ENCODE measurements at regions not wholly inside any gene's neighbourhood (a gene's known extent, or its start where the extent isn't known, plus 50 kb on each side); places are given as distances from the start of the nearest gene placed in this dataset.
"Not testable (repeated sequence)": the region's sequence is repeated elsewhere in the genome, so short reads cannot be mapped to it uniquely, and the experiment has no call there.

DNA sequence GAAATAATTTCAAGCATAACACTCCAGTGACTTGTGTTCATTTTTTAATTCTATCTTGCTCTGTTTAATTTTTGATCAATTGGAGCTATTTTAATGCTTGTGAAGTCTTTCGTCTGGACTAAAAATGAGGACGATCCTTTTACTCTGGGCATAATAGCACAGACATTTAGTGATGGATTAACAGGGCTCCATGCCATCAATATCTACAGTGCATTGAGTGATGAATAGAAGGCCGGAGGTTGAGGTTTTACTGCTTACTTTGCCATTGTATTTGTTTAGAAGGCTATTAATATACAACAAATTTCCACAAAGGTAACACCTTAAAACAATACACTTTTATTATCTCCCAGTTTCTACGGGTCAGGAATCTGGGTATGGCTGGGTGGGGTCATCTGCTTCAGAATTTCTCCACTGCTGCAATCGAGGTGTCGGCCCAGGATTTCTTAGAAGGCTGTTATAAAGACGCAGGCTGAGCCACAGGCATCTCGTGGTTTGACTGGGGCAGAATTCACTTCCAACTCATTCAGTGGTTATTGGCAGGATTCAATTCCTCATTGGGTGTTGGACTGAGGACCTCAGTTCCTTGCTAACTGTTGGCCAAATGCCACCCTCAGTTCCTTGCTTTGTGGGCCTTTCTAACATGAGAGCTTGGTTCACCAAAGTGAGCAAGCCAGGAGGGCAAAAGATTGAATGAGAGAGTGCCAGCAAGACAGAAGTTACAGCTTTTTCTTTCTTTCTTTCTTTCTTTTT lies 265.4 kb upstream of the VLDLR start:
- no peak for DNase-seq

- DNase-seq = peak; percentile 95
Measured at GRCh38 chr9:2359891-2360471, 261.6 kb upstream of the VLDLR start.

DNA sequence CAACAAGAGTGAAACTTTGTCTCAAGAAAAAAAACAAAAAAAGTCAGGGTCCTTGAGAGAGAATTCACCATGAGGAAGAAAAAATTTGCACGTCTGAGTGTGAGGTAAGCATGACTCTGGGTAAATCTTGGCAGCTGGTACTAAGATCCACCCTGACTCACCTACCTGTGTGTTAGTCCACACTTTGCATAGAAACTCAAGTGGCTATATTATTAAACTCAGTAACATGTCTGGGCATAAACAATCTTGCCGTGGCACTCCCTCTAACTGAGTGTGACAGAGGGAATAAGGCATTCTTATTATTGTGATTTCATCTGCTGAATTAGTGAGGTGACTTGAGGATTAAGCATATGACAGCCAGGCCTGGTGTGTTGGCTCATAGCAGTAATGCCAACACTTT lies 259.4 kb upstream of the VLDLR start:
- DNase-seq = no peak

DNA sequence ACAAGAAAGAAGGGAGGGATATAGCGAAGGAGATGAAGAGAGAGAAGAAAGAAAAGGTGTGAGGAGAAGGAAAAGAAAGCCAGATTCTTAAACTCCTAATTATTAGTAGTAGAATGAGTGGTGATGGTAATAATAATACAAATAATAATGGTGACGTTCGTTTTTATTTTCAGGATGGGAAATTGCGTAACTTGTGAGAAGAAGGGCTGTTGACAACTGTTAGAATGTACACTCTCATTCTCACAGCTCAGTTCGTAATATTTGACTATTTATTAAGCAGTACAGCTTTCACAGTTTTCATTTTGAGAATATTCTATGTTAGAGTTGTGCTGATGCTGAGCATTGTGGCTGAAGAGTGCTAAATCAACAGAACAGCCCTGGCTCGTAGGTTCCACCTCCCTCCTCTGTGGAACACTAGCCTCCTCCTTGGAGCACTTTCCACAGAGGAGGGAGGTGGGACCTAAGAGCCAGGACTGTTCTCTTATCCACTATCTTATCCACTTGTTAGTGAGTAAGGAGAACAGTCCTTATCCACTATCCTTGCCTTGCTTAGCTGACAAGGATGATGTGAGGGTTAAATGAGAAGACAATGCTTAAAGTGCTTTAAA lies 258.3 kb upstream of the VLDLR start:
- no peak for DNase-seq

DNA sequence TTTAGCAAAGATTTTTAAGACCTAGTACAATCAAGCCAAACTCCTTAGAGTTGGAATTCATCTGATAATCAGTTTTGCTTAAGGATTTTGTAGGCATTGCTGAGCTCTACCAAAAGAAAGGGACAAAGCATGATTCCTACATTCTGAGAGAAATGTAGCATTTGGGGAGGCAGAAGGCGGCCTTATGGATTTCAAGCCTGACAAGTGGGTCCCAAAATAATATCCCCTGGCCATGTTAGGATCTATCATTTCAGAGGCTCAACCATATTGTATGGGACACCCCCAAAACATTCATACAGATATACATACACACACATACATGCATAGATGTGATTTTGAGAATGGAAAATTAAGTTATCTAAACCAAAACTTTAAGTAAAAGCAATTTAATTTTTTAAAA lies 257.8 kb upstream of the VLDLR start:
- no peak for DNase-seq

- DNase-seq = no peak
Measured at GRCh38 chr9:2367970-2368369, 253.6 kb upstream of the VLDLR start.

- no peak for DNase-seq
Measured at GRCh38 chr9:2373648-2374047, 247.9 kb upstream of the VLDLR start.

- no peak for DNase-seq
Measured at GRCh38 chr9:2375114-2375513, 246.5 kb upstream of the VLDLR start.

GRCh38 chr9:2377117-2377516 lies 244.5 kb upstream of the VLDLR start:
- DNase-seq = no peak

DNA sequence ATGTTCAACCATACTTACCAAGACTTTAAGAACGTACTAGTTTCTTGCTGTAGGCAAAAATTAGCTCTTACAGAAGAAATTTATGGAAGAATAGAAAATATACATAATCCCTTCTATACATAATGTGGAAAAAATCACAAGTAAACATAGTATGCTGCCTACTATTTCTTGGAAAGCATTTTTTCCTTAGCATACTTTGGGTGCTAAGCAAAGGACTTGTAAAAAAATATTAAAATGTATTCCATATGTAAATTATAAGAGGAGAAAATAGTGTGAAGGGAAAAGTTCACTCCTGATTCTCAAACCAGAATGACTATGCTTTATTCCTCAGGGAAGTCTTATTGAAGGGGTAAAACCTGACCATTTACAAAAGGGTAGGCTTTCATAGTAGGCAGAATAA lies 243.8 kb upstream of the VLDLR start:
- no peak for DNase-seq

- DNase-seq = no peak
Measured at GRCh38 chr9:2378266-2378665, 243.3 kb upstream of the VLDLR start.

DNA sequence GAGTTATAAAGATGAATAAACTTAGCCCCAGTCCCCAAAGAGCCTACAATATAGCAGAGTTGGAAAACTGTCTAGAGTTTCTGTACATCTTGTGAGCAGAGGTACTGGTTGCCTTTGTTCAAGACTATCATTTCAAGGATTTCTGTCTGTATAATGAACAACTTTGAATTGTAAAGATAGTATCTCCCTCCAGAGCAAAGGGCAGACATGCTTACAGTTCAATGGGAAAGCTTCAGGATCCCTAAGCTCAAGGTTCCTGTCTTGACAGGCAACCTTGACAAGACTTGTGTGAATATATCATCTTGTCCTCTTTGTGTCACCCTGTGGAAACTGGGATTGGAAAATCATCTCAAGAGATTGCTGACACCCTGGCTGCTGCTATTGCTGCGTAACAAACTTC lies 242.8 kb upstream of the VLDLR start:
- DNase-seq = no peak

GRCh38 chr9:2384741-2385140 lies 236.8 kb upstream of the VLDLR start:
- DNase-seq = no peak

GRCh38 chr9:2385746-2386145 lies 235.8 kb upstream of the VLDLR start:
- no peak for DNase-seq

DNA sequence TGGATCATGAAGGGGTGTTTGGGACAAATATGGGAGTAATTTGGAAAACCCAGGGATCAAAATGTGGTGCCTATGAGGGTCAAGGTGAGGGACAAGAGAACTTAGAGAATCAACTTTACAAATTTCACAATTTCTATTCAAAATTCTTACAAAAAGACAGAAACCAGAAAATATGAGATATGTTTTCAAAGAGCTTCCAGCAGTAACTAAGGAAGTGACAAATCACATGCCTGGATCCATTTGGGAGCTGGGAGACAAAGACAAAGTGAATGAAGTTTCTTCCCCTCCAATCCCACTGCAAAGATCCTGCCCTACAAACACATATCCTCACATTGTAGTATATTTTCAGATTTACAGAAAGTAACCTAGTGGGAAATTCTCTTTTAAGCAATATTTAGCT lies 235.0 kb upstream of the VLDLR start:
- no peak for DNase-seq

- DNase-seq = no peak
Measured at GRCh38 chr9:2387166-2387565, 234.4 kb upstream of the VLDLR start.

DNA sequence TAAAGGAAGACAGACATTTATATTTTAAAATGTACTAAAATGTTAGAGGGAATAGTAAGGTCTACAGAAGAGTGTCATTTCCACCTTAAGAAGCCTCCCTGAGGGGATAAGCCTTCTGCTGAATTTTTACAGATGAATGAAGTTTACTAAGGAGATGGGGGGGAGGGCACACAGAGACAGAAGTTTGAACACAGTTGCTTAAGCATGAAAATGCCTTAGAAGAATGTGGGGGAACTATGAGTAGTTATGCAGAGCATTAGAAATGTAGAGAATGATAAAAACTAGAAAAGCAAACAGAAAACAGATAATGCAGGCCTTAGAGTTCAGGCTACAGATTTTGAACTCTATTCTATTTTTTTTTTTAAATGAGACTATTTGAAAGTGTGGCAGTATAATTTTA lies 232.2 kb upstream of the VLDLR start:
- no peak for DNase-seq

GRCh38 chr9:2390028-2390427 lies 231.6 kb upstream of the VLDLR start:
- no peak for DNase-seq

GRCh38 chr9:2391509-2392132 lies 230.0 kb upstream of the VLDLR start:
- not testable (repeated sequence) for DNase-seq

DNA sequence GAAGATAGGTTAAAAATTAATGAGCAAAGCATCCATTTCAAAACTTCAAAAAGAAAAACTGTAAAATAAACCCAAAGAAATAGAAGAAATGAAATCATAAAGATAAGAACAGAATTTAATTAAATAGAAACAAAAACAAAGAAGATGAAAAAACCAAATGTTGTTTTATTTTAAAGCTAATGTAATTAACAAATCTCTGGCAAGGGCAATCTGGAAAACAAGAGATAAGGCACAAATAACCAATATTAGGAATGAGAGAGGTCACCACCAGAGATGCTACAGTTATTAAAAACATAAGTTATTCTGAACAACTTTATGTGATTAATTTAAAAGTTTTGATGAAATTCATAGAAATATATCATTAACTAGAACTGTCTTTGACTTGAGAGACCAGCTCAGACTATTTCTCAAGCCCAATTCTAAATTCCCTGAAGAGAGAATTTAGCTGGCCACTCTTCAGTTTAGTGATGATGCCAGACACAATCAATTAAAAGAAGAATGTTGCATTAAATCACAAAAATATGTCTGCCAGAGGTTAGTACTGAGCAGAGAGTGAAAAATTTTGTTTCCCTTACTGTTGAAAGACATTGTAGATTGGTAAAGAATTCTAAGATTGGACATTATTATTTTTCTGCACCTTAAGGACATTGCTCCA lies 227.4 kb upstream of the VLDLR start:
- DNase-seq = not testable (repeated sequence)

GRCh38 chr9:2395814-2396612 lies 225.6 kb upstream of the VLDLR start:
- no peak for DNase-seq

DNA sequence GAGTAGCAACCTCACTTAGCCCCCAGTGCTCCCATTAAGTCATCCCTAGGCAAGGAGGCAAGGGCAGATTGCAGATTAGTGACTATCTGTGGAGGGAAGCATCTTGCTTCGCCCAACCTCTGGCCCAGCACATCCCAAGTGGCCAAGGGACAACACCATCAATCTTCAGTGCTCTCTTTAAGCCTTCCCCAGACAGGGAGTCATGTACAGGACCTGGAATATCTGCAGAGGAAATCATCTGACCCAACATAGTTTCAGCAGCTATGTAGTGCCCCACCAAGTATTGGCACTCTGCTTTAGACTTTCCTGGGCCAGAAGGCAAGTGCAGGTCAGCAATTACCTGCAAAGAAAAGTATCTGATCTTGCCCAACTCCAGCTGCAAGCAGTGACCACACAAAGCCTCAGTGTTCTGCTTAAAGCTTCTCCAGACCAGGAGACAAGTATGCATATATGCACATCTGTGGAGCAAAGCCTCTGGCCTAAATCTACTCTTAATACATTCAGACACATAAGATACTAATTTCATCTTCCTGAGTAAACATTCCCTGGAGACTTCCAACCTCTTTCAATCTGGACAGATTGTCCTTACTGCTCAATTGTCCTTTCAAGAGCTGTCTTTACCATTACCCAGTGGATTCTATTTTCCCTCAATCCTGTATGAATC lies 224.8 kb upstream of the VLDLR start:
- no peak for DNase-seq

All from NCI-H146 (cell line).